Cardiac muscle cell (in vitro differentiated cells and primary cell): ENCODE measurements at regions not wholly inside any gene's neighbourhood (a gene's known extent, or its start where the extent isn't known, plus 50 kb on each side); places are given as distances from the start of the nearest gene placed in this dataset.

Experiments used
- DNase-seq, 2 donors: peaks; one replicate each; pipeline versions ENCODE4 v3.0.0 to v3.0.0-alpha.2; 2010 to 2017; ENCODE audit warnings: low read depth in 1 of 2, low spot score in 1 of 2
- H3K27ac ChIP-seq: fragments of 200-600 bp; sonication (generic); 2 replicates; pipeline ENCODE4 v1.5.1; 2016
- H3K27me3 ChIP-seq: fragments of 200-600 bp; sonication (generic); 2 replicates; pipeline ENCODE4 v1.6.0; 2016; ENCODE audit warnings: control low read depth
- H3K36me3 ChIP-seq: fragments of 200-600 bp; sonication (generic); 2 replicates; pipeline ENCODE4 v1.5.1; 2016; ENCODE audit warnings: control low read depth
- H3K4me1 ChIP-seq: fragments of 200-600 bp; sonication (generic); 2 replicates; pipeline ENCODE4 v1.8.1; 2017; ENCODE audit warnings: low read depth, mild to moderate bottlenecking, mixed run types
- H3K4me3 ChIP-seq: fragments of 200-600 bp; sonication (generic); 2 replicates; pipeline ENCODE4 v1.5.1; 2016; ENCODE audit warnings: mild to moderate bottlenecking
- H3K9me3 ChIP-seq: fragments of 200-600 bp; sonication (generic); 2 replicates; pipeline ENCODE4 v1.5.1; 2017; ENCODE audit warnings: low read depth, mild to moderate bottlenecking, control low read depth
- CTCF ChIP-seq: IDR thresholded peaks from 2 replicates; pipeline ENCODE4 v1.5.1; 2012; ENCODE audit warnings: low read depth, mild to moderate bottlenecking, low read length

GRCh38 chr9:91486699-91487497 is 63.3 kb upstream of the NFIL3 start:
- Histone ChIP-seq H3K9me3 (no peaks in the 10 kb centered on the region), H3K36me3 (no peaks in the 10 kb centered on the region), H3K27ac (no peak overlapping the region), H3K27me3 (no peaks in the 10 kb centered on the region), H3K4me1 (peaks cover 4% of the 10 kb centered on the region), H3K4me3 (no peak overlapping the region)
- no peak for TF ChIP-seq CTCF
- DNase-seq: peak in 1 of 2 donors; percentile 61

GRCh38 chr9:91485006-91485405 is 61.4 kb upstream of the NFIL3 start:
- Histone ChIP-seq H3K4me1 (peaks cover 4% of the 10 kb centered on the region), H3K27ac (no peak overlapping the region), H3K27me3 (no peaks in the 10 kb centered on the region), H3K36me3 (no peaks in the 10 kb centered on the region), H3K9me3 (no peaks in the 10 kb centered on the region), H3K4me3 (no peak overlapping the region)
- no peak for TF ChIP-seq CTCF
- no peak for DNase-seq

- no peak for TF ChIP-seq CTCF
- Histone ChIP-seq H3K27me3 (no peaks in the 10 kb centered on the region), H3K27ac (no peak overlapping the region), H3K4me3 (no peak overlapping the region), H3K36me3 (no peaks in the 10 kb centered on the region), H3K4me1 (peaks cover 4% of the 10 kb centered on the region), H3K9me3 (no peaks in the 10 kb centered on the region)
- no peak for DNase-seq
These were observed 60.2 kb upstream of the NFIL3 start for GRCh38 chr9:91483835-91484234.

- Histone ChIP-seq H3K4me3 (no peak overlapping the region), H3K27ac (no peak overlapping the region), H3K36me3 (no peaks in the 10 kb centered on the region), H3K27me3 (no peaks in the 10 kb centered on the region), H3K4me1 (peaks cover 4% of the 10 kb centered on the region), H3K9me3 (no peaks in the 10 kb centered on the region)
- no peak for TF ChIP-seq CTCF
- peak in 1 of 2 donors; percentile 44 for DNase-seq
These were observed 59.6 kb upstream of the NFIL3 start for GRCh38 chr9:91483189-91483691.

- Histone ChIP-seq H3K4me1 (peaks cover 9% of the 10 kb centered on the region), H3K36me3 (no peaks in the 10 kb centered on the region), H3K9me3 (no peaks in the 10 kb centered on the region), H3K27ac (no peak overlapping the region), H3K4me3 (no peak overlapping the region), H3K27me3 (no peaks in the 10 kb centered on the region)
- DNase-seq: peak in 1 of 2 donors; percentile 72
- no peak for TF ChIP-seq CTCF
These were observed 58.3 kb upstream of the NFIL3 start for GRCh38 chr9:91481972-91482371.
